HG03066 (cell line): ENCODE measurements at regions not wholly inside any gene's neighbourhood (a gene's known extent, or its start where the extent isn't known, plus 50 kb on each side); places are given as distances from the start of the nearest gene placed in this dataset.

Experiments
- ATAC-seq: cut with Tn5 transposase; IDR thresholded peaks from one replicate; pipeline ENCODE4 v1.9.1; 2021; ENCODE audit warnings: low read depth; ENCODE audit not compliant: unreplicated experiment

DNA sequence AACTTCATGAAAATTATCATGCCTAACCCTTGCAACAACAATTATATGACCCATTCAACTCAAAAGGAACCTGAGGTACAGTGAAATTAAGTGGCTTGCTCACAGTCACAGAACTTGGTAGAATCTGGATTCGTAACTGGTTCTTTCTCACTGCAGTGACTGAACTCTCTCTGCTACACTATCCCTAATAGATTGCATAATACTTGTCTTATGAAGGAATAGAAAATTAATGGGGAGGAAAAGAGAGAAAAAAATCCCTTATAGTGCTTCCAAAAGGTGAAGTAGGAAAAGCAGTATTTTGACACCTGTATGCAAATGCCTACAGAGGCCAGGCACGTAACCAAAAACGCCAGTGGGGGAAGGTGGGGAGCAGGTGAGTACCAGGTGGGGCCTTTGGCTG, 186.6 kb downstream of the LY86 start:
- ATAC-seq: no peak

DNA sequence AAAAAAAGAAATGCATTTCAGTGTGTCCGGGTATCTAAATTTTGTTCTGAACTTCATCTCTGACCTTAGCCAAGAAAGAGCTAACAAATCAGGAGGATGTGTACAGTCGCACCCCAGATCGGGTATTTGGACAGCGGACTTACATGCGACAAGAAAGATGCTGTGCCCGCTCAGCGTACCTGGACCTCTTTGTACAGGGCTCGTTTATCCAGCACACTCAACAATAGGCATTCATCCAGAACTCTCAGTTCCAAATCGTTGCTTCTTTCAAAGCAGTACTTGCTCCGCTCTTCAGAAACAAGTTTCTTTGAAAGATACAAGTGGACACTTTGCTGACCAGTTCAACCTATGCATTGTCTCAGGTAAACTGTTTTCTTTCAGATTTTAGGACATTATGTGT, 191.7 kb downstream of the LY86 start:
- ATAC-seq: no peak

DNA sequence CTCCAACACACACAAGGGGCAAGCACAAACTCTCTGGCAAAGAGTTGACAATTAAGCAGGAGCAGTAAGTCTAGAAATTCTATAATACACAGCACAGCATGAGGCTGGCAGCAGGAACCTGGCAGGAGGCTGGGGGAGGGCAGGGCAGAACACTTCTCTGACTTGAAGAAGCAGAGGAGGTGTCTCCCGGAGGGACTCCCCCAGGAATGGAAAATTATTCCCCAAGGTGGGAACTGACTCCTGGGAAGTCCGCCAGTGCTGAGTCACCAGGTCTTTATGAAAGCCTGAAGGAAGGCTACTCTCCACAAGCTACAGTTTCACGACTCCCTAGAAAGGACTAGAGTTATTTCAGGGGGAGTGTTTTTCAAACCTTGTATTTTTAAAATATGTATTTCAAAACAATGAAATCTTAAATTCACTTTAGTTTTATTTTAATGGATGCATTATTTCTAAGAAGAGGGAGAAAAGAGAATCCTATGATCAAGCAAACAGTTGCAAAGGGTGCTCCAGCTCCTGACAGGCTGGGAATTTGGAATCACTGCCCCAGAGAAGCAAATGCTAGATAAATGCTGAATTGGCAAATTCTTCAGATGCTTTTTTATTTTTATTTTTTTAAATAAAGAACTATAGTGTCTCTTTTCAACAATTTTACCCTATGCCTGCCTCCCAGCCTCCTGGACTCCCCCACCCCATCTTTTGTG, 192.8 kb downstream of the LY86 start:
- ATAC-seq: no peak

DNA sequence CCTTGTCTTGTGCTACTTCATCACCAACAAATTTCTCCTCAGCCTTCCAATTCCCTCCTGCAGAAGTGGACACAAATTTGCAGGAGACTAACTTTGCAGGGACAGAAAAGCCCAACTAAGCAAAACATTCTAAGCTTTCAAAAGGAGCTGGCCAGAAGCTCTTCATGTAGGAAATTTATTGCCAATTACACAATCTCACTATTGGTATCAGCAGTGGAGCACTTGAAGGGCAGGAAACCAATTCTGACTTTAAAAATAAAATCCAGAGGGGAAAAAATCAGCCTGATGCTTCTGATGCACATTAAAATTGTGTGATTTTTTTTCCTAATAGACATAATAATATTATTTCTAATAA, 193.3 kb downstream of the LY86 start:
- no peak for ATAC-seq

DNA sequence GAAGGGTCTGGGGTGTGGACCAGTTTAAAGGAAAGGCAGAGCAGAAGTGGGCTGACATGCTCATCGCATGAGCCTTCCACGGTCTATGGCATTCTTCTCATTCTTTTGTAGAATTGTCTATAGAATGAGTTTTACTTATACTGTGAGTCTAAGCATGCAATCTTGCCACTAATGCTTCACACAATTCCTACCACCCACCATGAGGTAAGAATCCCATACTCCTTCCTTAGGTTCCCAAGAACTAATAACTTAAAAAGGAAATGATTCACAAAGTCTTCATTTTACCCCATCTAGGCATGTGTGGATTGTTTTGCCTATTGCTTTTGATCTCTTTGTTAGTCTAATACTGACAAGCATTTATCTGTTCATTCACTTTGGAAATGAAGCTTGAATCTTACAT, 195.2 kb downstream of the LY86 start:
- ATAC-seq: no peak

DNA sequence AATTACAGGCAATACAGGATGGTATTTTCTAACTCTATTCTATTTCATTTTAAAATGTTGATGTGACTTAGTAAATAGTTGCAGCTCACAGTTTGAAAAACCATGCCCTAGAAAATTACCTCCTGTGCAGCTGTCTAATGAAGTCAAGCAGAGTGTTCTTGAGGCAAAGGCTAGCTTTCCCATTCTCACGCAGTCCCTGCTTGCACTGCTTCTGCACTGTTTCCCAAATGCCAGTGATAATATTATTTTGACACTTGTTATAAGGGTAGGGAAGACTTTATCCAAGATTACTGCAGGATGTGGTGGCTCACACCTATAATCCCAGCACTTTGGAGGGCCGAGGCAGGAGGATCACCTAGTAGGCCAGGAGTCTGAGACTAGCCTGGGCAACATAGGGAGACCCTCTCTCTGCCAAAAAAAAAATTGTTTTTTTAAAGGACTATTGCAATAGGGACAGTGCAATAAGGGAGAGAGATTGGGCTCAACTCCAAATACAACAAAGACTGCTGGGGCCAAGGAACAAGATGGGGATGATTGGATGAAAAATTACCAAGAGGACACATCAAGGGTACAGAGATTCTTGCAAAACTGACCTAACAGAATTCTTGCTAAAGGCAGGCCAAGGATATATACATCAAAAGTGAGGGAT, 196.1 kb downstream of the LY86 start:
- no peak for ATAC-seq

DNA sequence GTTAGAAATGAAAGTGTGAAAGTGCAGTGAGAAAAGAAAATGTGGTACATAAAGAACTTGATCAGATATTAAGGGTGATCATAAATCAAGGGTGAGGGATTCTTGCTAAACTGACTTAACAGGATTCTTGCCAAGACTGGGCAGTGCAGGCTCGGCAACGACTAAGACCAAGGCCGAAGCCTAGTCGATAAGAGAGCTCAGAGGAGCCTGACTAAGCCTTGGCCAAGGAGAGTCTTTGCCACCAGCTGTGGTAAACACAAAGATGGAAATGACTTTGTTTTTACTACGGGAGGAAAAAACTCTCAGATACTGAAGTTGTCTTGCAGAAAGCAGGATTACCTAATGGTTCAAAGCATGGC, 196.6 kb downstream of the LY86 start:
- no peak for ATAC-seq

DNA sequence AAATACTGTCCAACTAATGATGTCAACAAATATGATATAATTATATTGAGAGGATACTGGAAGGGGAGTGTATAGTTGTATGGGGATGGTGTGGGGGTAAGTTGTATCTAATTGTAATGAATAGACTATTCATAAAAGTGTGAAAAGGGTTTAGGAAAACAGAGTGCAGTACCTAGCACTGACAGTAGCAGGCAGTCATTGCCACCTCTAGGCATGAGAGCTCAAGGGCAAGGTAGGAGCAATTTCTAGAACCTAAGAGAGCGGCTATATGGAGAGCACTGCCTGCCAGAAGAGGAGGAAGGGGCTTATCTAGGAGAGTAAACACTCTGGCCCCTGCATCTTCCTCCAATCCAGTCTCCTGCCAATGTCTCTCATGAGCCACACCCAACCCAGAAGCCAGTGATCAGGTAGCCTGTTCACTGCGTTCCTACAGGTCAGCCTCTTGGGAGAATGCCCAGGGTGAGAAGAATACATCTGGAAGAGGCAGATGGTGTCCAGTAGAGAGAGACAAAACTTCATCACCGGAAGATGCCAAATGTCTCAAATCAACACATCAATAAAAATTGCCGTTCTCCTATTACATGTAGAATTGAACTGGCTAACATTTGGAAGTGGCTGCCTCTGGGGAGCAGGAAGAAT, 200.0 kb downstream of the LY86 start:
- peak; percentile 50 for ATAC-seq

DNA sequence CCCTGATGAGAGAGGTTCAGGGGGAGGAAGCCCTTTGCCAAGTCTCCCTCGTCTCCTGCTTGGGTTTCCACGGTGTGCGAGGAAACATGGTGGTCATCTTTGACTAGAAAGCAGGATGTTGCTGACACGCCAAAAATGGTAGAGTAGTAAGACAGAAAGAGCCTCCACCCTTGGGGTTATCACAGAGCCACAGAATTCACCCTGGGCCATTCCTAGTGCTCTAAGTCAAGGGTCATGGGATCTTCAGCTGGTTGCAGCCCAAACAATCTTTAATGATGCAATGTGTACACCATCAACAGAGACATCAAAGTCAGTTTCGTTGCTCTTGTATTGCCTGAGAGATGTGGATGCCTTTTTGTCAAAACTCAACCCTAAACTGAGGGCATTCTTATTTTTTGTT, 201.9 kb downstream of the LY86 start:
- ATAC-seq: no peak

DNA sequence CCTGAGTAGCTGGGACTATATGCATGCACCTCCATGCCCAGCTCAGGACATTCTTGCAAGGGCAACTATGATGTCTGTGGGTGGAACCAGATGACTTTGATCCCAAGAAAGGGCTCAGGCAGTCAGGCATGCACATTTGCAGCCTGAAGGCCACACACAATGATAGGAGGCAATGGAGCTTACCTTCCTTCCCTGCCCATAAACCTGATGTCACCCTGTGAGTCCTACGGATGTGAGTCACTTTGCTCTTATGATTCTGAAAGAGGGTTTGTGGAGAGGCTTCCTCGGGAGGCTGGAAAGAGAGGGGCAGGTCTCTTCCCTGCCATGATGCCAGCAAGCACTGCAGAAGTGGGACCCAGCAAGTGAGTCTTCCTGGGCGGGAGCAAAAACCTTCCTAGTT, 202.4 kb downstream of the LY86 start:
- ATAC-seq: no peak

DNA sequence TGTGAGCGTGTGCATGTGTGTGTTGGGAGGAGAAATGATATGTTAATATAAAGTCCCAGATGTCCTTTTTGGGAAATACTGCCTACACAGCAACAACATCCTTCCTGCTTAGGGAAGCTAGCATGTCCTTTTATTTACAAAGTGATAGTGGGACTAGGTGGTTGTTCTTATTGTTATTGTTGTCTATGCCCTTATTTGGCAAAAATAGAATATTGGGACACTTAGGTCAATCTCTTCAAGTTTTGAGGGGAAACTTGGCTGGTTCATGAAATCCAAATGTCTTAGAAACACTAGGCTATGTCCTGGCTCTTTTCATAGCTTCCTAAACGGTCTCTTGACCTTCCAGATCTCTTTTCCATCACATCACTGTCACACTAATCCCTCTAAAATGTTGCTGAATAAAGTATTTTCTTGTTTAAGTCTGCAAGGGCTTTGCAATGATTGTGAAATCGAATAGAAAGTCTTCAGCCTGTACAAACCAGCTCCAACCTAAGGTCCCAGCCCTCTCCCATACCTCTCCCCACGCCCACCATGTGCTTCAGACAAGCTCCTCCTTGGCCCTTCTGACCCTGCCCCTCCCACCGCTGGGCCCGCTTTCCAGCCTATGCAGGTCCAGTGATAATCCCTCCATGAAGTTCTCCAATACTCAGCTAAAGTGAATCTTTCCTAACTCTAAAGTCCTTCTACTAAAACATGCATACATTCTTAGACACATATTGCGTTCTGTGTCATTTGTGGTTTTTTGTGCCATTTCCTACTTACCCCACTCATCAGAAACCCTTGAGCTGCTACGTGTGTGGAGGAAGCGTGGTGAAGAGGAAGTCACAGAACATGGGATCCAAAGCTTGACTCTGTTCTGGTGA, 205.1 kb downstream of the LY86 start:
- no peak for ATAC-seq

DNA sequence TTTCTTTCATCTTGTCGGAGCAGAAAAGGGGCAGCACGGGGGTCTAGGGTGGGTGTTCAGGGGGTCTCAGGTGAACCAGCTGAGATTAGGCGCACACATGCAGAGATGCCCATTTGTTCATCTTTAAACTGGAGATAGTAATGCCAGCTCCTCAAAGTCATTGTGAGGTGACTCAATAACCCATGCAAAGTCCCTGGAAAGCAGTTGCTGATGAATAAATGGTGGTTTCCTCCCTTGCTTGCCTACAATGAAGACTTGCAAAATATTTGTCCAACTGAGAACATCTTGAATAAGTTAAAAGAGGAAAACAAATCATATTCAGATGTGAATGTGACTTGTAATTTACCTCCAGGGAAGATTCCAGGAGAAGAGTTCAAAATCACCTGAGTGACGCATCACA, 206.9 kb downstream of the LY86 start:
- no peak for ATAC-seq

DNA sequence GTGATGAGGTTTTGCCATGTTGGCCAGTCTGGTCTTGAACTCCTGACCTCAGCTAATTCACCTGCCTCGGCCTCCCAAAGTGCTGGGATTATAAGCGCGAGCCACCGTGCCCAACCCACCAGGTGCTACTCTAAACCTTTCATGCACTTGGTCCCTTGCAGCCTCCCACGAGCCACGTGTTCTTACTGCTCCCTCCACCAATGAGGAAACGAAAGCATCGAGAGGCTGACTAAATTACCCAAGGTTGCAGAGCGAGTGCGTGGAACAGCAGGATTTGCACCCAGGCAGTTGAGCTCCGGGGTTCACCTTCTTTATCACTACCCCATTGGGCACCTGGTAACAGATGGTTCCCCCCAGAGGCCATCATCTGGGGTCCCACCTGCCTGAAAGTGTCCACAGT, 208.3 kb downstream of the LY86 start:
- ATAC-seq: no peak

DNA sequence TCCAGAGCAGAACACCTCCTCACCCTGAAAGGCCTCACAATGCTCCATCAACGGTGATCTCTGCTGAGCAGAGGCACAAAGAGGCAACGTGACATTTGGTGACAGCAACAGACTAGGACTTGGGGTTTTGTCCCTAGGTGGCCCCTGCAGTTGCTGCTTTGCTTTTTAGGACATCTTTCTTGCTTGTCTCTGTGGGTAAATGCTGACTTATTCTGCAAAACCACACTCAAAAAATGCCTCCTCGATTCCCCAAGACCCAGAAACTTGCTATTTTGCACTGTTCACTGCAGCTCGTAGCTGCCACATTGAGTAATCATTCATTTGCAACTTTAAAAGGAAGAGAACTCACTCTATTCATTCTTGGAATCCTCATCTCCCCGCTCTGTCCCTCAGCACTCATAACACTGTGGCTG, 209.9 kb downstream of the LY86 start:
- ATAC-seq: no peak

DNA sequence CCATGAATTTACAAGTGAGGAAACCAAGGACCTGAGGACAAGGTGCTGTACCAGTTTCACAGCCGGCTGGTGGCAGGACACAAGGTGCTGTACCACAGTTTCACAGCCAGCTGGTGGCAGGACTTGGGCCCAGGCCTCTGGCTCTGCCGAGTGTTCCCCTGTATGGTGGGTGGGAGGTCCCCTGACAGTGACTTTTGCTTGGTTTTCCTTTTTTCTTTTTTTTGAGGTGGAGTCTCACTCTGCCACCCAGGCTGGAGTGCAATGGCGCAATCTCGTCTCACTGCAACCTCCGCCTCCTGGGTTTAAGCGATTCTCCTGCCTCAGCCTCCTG, 212.4 kb downstream of the LY86 start:
- no peak for ATAC-seq

DNA sequence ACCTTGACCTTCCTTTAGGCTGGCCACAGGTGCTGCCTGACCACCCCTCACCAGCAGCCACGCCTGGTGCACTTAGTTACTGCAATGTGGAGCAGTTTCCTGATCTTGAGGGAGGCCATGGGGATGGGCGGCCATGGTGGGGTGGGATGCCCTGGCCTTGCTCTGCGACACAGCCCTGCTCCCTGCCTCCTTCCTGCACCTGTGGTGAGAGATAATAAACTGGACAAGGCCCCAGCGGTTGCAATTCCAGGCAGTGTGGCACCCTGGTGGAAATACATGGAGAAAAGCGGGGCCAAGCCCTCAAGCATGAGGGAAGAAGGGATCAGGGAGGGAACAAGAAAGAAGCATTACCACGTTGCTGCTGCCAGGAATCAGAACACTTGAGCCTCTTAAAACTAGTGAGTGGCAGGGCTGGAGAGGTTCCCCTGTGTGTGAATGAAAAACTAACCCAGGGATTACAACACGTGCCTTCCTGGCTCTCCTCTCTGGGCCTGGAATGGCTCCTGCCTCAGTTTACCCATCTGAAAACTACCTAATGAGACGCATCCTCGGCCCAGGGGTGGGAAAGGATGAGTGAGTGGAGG, 213.2 kb downstream of the LY86 start:
- ATAC-seq: no peak

DNA sequence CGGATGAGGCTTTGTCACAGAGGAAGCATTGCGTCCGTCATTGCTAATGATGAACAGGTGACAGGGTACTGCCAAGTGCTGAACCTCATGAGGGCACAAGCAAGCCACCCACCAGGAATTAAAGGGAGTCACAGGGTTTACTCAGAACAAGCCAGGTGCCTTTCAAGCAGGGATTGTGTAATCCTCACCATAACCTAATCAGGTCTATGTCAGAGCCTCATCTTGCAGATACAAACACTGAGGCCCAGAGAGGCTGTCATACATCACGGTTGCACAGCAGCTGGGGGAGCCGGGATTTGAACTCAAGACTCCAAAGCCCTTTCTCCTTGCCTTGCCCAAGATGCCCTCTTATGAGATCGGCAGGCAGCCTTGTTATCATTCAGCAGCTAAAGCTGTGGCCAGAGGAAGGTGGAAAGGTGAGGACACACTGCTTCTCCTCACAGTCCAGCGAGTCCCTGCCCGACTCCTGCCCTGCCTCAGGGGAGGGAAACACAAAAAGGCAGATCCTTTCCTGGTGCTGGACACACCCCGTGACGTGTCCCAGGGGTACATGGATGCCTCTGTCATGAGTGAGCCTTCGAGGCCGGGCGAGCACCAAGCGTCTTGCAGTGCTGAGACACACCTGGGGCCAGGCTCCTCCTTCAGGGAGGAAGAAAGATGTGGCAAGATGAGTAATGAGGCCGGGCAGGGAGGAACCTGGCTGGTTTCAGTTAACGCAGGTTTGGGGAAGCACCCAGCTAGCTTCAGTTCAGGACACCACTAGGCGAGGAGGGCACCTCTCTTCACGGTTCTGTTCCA, 214.9 kb downstream of the LY86 start:
- ATAC-seq: peak; percentile 68

DNA sequence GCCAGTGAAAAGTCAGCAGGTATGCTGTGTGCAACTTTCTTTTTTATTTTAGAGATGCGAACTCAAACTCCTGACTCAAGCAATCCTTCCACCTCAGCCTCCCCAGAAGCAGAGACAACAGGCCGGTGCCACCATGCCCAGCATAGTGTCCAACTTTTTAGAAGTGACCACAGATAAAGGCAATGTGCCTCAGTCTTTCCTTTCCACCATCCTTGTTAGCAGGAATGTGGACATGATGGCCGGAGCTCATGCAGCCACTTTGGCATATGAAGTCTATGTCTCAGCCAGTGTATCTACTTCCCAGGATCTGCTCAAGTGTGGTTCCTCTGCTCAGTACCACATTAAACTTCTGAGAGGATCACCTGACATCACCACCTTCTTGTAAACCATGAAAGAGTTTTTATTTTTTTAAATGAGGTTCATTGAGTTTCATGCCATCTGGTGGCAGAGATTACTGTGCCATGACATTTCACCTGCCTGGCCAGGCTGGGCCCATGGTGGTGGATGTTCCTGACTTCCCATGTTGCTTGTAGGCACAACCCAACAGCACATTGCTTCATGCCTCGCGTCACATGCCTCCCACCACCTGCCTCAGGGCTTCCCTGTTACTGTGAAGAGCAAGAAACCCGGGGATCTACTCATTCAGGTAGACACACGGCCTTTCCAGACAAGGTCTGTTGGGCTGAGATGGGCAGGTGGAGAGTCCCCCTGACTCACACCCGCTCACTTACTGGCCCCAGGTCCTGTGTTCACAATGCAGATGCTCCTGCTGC, 216.5 kb downstream of the LY86 start:
- ATAC-seq: no peak

DNA sequence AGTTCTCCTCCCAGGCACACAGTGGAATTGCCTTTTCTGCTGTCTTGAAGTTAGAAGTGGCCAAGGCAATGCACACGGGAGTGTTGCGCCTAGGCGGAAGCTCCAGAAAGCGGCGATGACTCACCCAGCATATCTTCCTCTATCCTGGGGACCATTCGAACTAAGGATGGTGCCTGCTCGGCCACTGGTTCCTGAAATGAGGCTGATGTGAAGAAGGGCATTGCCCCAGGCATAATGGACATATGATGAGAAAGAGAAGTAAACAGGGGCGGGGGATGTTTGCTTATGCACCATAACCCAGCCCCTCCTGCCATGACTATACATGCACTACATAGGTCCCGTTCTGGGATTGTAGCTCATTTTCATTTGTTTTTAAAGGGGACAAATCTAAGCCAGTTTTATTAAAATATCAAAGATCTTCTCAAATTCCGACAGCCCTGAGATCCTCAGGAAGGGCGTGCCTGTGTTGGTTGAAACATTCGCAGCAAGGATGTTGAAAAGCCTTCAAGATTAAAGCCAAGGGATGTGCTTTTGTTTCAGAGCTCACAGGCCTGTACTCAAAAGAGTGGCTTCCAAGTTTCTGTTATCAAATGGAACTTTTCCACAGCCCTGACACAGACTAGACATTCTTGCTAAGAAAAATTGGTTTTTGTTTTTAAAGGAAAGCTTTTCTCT, 218.5 kb downstream of the LY86 start:
- ATAC-seq: no peak
